Fibroblast of the conjunctiva (primary cell): ENCODE measurements at regions not wholly inside any gene's neighbourhood (a gene's known extent, or its start where the extent isn't known, plus 50 kb on each side); places are given as distances from the start of the nearest gene placed in this dataset.
A peak's percentile ranks its signal among the peaks of the same experiment; 100 is the strongest.

Source experiments
- DNase-seq: peaks from one replicate; pipeline ENCODE4 v3.0.0-alpha.2; 2010; ENCODE audit warnings: low read depth

- no peak for DNase-seq
These were observed 476.1 kb upstream of the MPDZ start for GRCh38 chr9:13755551-13755950.

GRCh38 chr9:13750639-13751038, 471.1 kb upstream of the MPDZ start:
- no peak for DNase-seq

GRCh38 chr9:13750061-13750460, 470.6 kb upstream of the MPDZ start:
- DNase-seq, result no peak

GRCh38 chr9:13746876-13747275, 467.4 kb upstream of the MPDZ start:
- DNase-seq, result no peak

- no peak for DNase-seq
These were observed 464.9 kb upstream of the MPDZ start for GRCh38 chr9:13744261-13744901.

GRCh38 chr9:13737885-13738284, 458.4 kb upstream of the MPDZ start:
- no peak for DNase-seq

GRCh38 chr9:13735181-13735580, 455.7 kb upstream of the MPDZ start:
- no peak for DNase-seq

GRCh38 chr9:13734601-13735000, 455.1 kb upstream of the MPDZ start:
- DNase-seq, result no peak

- DNase-seq, result no peak
These were observed 452.8 kb upstream of the MPDZ start for GRCh38 chr9:13732290-13732689.

GRCh38 chr9:13731637-13732036, 452.1 kb upstream of the MPDZ start:
- no peak for DNase-seq

- DNase-seq, result no peak
These were observed 450.5 kb upstream of the MPDZ start for GRCh38 chr9:13729955-13730354.

GRCh38 chr9:13728917-13729811, 449.7 kb upstream of the MPDZ start:
- DNase-seq, result no peak

- DNase-seq, result no peak
These were observed 448.6 kb upstream of the MPDZ start for GRCh38 chr9:13728131-13728530.

- no peak for DNase-seq
These were observed 447.3 kb upstream of the MPDZ start for GRCh38 chr9:13726746-13727145.

GRCh38 chr9:13725516-13725915, 446.0 kb upstream of the MPDZ start:
- no peak for DNase-seq

GRCh38 chr9:13721481-13722235, 442.2 kb upstream of the MPDZ start:
- DNase-seq, result no peak

GRCh38 chr9:13719981-13720676, 440.6 kb upstream of the MPDZ start:
- peak; percentile 84 for DNase-seq

GRCh38 chr9:13719446-13719845, 440.0 kb upstream of the MPDZ start:
- no peak for DNase-seq

GRCh38 chr9:13718539-13718938, 439.0 kb upstream of the MPDZ start:
- DNase-seq, result no peak

- no peak for DNase-seq
These were observed 438.6 kb upstream of the MPDZ start for GRCh38 chr9:13718086-13718485.

GRCh38 chr9:13717322-13718054, 438.0 kb upstream of the MPDZ start:
- DNase-seq, result no peak
